ENCODE measurements at regions not wholly inside any gene's neighbourhood (a gene's known extent, or its start where the extent isn't known, plus 50 kb on each side); places are given as distances from the start of the nearest gene placed in this dataset.
"Not testable (repeated sequence)": the region's sequence is repeated elsewhere in the genome, so short reads cannot be mapped to it uniquely, and the experiment has no call there.

DNA sequence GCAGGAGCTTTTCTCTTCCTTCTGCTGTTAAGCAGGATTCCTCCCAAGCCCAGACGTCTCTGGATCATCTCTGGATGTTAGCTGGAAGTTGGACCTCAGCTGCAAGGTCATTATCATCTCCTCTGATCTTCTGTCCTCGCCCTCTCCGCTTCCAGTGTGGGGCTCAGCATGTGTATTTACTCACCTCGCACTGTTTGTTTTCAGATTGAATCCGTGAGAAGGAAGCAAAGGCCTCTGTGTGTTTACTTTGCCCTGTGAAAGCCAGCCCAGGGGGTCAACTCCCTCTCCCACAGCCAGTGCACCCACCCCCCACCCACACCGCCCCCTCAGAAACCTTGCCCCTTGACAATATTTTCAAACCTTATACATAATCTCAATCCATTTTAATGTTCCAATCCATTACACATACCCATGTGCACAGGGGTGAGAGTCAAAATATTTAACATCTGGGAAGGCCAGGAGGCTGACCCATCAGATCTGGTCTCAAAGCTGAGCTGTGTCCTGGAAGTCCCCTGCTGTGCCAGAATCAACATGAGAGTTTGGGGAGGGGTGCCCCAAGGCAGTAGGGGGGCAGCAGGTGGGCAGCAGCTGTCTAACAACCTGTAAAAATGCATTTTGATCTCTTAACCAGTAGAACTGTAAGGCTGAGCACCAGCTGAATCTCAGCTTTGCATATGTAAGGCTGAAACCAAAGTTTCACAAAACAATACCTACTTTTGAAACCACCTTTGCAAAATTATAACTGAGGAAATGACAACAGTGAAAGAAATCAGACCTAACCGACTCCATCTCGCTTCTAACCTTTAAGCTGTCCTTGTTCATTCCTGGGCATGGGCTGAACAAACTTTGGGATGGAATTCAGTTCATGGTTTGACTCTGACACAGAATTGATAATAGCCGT is 157.9 kb downstream of the ZNF664 start:
- DNase-seq, result no peak

GRCh38 chr12:124131659-124132058 is 158.6 kb downstream of the ZNF664 start:
- no peak for DNase-seq

DNA sequence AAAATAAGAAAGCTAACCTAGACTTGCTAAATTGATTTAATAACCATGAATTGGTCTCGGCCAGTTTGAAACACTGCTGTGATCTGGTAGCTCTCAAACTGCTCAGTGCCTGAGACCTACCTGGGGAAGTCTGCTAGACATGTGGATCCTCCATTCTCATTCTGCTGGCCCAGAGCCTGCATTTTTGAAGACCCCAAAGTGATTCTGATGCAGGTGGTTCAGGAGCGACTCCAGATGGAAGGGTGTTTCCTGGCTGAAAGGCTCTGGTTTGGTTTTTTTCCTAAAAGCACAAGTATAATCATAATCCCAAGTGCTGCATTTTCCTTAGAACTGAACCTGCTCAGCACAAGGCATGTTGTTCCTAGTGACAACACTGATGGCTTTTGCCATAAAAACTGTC is 159.5 kb downstream of the ZNF664 start:
- DNase-seq, result no peak

- no peak for DNase-seq
Measured at GRCh38 chr12:124136796-124137195, 158.1 kb upstream of the RFLNA start.

GRCh38 chr12:124140944-124141486 is 153.9 kb upstream of the RFLNA start:
- DNase-seq, result no peak

DNA sequence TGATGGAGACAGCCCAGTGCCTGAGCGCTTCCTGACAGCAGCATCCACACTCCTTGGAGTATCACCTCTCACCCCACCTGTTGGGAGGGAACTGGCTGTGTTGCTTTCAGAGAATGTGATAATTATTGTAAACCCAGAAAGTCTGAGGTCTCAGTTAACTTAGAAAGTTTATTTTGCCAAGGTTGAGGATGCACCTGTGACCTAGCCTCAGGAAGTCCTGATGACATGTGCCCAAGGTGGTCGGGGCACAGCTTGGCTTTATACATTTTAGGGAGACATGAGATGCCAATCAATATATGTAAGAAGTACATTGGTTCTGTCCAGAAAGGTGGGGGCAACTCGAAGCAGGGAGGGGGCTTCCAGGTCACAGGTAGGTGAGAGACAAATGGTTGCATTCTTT is 153.3 kb upstream of the RFLNA start:
- not testable (repeated sequence) for DNase-seq

- no peak for DNase-seq
Measured at GRCh38 chr12:124142395-124143035, 152.4 kb upstream of the RFLNA start.

DNA sequence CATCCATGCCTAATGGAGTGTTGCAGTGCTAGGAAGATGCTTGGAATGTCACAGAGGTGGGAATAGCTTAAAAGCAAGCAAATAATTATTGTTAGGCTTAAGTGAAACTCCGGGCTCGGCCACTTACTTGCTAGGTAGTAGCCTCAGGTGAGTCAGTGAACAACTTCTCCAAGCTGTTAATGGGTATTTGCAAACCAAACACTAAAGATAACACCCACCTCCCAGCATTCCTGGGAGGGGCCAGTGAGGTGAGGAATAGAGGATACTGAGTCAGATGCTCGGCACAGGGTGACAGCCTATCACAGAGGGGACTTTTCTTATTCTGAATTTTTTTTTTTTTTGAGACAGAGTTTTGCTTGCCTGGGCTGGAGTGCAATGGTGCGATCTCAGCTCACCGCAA is 151.2 kb upstream of the RFLNA start:
- no peak for DNase-seq

GRCh38 chr12:124144531-124145194 is 150.2 kb upstream of the RFLNA start:
- DNase-seq, result no peak

DNA sequence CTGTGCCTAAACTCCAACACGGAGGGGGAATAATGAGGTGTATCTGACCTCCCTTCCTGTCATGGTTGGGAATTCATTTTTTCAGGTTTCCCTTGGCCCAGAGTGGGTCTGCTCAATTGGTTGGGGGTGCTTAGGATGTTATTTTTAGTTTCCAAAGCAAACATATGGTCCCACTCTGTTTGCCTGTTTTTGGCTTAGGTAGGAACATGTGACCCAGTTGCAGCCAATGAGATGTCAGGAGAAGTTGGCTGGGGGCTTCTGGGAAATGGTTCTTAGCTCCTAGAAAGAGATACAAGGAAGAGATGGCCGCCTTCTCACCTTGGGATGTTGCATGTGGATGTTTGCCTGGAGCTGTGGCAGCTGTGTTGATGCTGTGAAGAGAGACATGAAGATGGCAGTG is 147.9 kb upstream of the RFLNA start:
- no peak for DNase-seq

- DNase-seq, result no peak
Measured at GRCh38 chr12:124147575-124147974, 147.3 kb upstream of the RFLNA start.

- DNase-seq, result no peak
Measured at GRCh38 chr12:124148481-124149273, 146.2 kb upstream of the RFLNA start.

GRCh38 chr12:124149287-124149686 is 145.6 kb upstream of the RFLNA start:
- DNase-seq, result no peak

DNA sequence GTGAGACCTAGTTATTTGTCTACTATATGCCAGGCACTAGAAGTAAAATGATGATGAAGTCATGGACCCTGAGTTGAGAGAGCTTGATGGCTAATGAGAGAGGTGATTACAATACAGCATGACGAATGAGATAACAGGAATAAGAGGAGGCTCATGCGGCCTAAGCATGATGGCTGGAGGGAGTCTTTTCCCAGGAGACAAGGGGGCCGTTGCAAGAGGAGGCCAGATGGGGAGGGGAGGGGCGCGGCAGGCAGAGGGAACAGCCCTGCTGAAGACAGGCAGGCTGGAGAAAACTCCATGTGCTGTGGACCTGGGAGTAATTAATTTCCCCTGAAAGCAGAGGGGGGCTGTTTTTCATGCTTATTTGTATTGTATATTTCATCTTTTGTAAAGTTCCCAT is 144.7 kb upstream of the RFLNA start:
- no peak for DNase-seq

DNA sequence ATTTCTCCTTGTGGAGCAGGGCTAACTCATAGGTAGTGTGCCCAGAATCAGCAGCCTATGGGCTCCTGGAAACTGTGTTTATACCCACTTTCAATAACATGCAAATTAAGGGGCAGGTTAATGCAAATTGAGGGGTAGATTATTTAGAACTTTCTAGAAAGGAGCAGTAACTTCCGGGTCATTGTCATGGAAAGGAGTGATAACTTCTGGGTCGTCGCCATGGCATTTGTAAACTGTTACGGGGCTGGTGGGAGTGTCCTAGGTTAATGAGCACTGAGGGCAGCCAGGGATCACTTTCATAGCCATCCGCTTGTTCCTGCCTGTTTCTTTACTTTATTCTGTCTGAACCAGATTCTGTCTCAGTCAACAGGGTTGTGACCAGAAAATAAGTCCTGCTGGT is 143.3 kb upstream of the RFLNA start:
- DNase-seq, result no peak

DNA sequence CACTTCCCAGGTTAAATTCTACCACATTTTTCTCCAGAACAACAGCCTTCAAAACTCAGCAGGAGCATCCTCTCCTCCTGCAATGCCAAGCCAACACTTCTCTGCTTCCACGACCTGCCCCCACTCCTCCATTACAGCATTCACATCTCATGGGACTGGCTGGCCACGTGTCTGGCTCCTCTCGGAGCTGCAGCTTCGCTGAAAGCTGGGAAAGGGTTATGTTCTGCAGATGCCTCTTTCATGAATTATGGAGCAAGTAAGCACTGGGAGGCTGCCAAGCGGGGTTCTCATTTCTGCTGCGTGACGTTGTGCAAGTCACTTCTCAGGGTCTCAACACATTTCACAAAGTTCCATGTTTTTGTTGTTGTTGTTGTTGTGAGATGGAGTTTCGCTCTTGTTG is 142.2 kb upstream of the RFLNA start:
- no peak for DNase-seq

DNA sequence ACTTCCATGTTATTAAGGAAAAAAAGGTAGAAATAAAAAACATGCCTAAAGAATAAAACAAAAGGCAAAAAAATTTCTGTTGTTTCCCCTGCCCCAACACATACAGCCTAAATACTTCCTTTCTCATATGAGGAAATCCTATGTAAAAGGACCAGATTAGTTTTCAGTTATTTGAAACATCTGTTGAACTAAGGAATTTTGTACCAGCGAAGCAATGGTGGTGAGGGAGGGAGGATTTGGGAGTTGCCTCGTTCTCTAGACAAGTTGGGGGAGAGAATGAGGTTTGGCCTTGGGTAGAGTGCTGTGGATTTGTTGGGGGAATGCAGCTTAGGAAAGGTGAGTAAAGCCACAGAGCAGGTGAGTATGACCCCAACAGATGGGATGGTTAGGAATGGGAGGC is 141.5 kb upstream of the RFLNA start:
- no peak for DNase-seq

DNA sequence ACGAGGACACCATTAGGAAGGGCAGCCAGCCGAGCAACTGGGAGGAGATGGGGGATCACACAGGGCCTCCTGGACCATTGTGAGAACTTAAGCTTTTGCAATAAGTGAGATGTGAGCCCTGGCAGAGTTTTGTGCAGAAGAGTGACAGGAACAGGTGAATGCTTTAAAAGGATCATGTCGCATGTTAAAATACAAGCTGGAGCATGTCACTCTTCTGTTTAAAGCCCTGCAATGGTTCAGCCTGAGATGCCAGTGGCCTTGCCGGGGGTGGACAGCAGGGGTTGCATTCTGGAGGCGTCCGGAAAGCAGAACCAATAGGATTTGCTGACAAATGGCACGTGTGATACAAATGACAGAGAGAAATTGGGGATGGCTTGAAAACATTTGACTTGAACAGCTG is 137.5 kb upstream of the RFLNA start:
- DNase-seq, result peak in 2 of 4 experiments; percentile 8 to 11

DNA sequence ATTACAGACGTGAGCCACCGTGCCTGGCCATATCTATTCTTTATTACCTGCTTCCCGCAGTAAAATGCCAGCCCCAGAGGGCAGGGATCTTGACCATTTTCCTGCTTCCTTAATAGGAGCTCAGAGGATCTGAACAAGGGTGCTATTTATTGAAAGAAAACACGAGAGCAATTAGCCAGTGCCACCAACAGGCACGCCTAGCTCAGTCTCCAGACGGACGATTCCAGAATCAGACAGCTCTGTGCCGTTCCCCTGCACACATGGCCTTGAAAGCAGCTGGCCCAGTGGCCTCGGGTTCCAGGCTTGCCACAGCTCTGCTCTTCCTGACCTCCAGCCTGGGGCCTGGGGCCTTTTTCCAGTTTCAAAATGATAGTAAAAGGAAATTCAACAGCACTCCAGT is 135.2 kb upstream of the RFLNA start:
- no peak for DNase-seq

DNA sequence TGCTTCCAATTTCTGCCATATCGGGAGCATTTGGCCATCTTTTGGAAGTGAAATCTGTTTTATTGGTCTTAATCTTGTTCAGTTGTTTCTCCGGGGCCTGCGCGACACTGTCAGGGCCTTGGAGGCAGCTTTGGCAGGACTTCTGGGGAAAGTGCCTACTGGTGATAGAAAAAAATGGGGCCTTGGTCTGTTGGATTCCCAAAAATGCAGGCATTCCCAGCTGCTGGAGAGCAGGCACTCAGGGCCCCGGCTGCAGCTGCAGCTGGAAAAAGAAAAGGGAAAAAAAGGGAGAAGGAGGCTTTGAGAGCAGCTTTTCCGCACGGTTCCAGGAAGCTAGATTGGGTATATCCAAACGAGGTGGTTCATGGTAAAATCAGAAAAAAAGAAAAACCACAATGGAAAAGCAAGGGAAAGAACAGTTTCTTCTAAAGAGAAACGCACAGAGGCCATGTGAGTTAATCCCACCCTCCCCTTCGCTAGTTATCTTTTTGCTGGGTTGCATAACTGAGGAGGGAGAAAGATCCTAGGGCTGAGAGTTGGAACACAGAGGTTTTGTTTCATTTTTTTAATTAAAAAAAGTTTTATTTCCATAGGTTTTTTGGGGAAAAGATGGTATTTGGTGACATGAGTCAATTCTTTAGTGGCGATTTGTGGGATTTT is 134.7 kb upstream of the RFLNA start:
- DNase-seq, result no peak

- DNase-seq, result not testable (repeated sequence)
Measured at GRCh38 chr12:124161402-124161801, 133.5 kb upstream of the RFLNA start.

Measured in suppressor macrophage (primary cell).